HCEC 1CT (cell line): ENCODE measurements at regions not wholly inside any gene's neighbourhood (a gene's known extent, or its start where the extent isn't known, plus 50 kb on each side); places are given as distances from the start of the nearest gene placed in this dataset.
A peak's percentile ranks its signal among the peaks of the same experiment; 100 is the strongest.

Experiments used
- DNase-seq: peaks from one replicate; pipeline ENCODE4 v3.0.0-alpha.2; 2017

GRCh38 chr2:122445003-122445402, 689.6 kb downstream of the TSN start:
- no peak for DNase-seq

GRCh38 chr2:122446761-122447160, 691.3 kb downstream of the TSN start:
- DNase-seq, result no peak

DNA sequence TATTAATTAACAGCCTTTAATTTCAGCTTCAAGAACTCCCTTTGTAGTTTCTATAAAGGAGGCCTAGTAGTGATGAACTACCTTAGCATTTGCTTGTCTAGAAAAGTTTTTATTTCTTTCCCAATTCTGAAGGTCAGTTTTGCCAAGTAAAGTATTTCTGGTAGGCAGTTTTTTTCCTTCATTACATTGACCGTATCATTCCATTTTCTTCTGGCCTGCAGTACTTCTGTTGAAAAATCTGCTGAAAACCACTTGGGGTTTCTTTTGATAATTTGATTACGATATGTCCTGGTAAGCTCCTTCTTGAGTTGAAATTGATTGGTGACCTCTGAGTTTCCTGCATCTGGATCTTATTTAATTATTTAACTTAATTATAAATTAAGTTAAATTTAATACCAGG, 691.8 kb downstream of the TSN start:
- DNase-seq, result no peak

GRCh38 chr2:122451040-122451439, 695.6 kb downstream of the TSN start:
- DNase-seq, result no peak

DNA sequence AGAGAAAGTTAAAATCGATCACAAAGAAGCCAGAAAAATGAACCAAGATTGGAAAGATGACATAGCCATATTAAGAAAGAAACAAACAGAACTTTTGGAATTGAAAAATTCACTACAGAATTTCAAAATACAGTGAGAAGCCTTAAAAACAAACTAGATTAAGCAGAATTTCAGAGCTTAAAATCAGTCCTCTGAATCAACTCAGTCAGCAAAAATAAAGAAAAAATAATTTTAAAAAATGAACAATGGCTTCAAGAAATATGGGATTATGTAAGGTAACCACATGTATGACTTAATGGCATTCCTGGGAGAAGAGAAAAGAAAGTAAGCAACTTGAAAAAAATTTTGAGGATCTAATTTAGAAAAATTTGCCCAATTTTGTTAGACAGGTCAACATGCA, 696.2 kb downstream of the TSN start:
- no peak for DNase-seq

DNA sequence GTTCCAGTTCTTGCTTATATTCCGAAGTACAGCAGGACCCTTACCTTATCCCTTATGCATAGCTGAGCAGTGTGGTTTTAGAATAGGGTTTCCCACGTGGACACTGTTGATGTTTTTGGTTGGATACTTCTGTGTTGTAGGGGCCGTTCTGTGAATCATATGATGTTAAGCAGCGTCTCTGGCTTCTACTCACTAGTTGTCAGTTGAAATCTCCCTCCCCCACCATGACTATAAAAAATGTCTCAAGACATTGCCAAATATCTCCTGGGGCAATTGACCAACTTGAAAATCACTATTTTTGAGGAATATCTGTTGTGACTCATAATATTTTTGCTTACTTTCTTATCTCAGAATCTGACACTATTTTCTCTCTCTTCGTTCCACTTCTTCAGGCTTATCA, 713.7 kb downstream of the TSN start:
- no peak for DNase-seq

DNA sequence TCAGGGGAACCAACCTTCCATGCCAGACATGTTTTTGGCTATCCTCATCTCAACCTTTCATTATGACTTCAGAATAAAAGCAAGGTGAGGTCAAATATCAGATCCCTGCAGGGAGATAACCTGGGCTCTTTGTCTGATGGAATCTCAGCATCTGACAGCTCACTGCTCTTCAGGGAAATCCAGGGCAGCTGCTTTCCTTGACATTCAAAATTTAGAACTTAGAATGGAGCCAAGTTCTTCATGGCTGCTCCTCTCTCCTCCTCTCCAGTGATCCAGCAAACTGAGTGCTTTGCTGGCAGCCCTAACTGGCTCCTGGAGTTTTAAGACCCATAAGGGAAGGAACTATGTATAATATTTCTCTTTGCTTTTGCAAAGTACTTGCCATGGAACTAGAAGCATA, 716.3 kb downstream of the TSN start:
- DNase-seq, result no peak

DNA sequence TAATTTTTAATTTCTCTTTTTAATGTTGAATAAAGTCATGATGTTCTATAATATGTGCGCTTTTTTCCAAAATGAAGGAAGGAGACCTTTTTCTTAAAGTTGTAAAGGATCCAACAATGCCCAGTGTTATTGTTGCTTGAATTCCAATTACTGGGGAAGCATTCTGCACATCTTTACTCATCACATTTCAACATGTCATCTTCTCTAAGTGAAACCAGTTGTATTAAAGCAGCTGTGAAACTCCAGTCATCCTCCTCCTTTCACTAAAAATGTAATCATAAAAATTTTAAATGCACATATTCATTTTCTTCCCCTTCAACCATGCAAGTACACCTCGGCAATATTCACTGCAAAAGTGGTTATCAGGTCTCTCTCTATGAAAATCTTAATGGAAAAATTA, 722.7 kb downstream of the TSN start:
- DNase-seq, result peak; percentile 8

GRCh38 chr2:122478771-122479170, 723.3 kb downstream of the TSN start:
- no peak for DNase-seq

DNA sequence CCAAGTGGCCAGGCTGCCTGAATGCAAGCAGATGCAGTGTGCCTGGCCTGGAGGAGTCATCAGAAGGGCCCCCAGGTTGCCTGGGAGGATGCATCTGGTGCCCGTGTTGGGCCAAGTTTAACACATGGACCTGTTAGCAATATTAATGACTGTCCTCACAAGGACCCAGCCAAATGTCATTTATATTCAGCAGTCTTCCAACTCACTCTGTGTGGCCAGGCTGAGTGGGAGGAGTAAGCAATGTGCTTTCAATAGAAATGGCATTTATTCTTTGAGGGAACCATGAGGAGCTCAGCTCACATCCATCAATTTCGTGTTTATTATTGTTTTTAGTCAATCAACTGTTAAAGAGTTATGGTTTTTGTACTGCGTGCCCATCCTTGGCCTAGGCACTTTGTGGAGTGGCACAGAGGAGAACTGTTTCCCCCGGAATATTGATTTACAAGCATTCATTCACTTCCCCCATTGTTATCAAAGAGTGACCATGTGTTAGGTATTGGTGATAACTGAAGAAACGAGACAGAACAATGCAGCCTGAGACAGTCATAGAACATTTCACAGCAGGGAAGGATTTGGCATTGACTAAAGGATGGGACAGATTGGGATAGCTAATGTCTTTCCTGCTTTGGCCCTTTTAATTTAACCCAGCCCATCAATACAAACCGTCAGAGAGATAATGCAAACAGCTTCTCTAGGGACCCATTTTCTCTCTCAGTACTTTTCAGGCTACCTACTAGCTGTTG, 725.2 kb downstream of the TSN start:
- no peak for DNase-seq

DNA sequence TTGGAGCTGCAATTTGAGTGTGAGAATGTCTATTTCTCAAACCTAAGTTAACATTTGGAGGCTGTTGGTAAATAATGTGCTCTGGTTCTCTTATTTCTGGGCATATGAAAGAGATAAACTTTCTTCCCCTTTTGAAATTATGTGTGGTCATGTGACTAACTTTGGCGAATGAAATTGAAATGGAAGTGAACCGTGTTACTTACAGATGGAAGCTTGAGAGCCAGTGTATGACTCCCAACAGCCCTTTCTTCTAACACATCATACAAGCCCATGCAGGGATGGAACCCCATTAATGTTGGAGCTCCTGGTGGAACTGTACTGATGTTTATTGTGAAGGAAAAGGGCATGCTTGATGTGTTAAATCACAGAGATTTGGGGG, 725.8 kb downstream of the TSN start:
- DNase-seq, result no peak

DNA sequence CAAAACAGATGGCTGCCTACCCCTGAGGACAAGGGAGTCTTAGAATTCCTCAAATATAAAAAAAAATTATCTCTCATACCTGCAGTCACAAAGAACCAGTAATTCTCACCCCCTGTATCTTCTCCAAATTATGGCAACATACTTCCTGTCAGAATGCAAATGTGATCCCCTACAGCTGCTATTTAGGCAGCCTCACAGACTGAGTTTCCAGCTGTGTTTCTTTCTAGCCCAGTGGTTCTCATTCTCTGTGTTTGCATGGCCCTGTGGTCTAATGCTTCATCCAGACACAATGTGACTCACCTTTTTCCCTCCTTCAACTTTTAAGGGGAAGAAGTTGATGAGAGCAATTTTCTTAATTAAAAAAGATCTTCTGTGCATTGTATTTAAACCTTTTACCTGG, 726.3 kb downstream of the TSN start:
- DNase-seq, result no peak

- DNase-seq, result no peak
These were observed 730.6 kb downstream of the TSN start for GRCh38 chr2:122486086-122486485.

DNA sequence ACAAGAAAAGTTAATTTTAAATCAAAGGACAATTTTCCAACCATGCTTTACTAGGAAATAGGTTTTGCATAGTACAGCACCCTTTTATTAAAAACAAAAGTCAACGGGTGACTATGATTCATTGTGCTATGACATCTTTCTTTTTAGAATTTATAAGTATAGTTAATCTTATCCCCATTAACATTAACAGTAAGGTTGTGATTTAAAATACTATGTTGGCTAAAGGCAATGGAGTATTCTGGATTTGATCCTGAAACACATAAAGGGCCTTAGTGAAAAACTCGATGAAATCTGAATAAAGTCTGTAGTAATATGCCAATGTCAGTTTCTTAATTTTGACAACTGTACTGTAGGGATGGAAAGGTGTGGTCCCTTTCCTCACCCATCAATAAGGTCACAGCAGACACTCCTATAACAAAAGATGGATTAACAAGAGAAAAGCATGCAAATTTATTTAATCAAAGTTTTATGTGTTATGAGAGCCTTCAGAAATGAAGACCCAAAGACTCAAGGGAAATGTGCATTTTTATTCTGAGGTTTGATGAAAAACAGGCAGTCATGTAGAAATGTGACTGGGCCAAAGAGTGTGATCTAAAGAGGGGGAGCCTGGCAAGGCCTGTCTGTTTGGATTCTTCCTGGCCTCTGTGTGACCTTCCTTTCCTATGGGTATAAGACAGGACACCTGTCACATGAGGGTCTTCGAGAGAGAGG, 731.4 kb downstream of the TSN start:
- DNase-seq, result no peak

DNA sequence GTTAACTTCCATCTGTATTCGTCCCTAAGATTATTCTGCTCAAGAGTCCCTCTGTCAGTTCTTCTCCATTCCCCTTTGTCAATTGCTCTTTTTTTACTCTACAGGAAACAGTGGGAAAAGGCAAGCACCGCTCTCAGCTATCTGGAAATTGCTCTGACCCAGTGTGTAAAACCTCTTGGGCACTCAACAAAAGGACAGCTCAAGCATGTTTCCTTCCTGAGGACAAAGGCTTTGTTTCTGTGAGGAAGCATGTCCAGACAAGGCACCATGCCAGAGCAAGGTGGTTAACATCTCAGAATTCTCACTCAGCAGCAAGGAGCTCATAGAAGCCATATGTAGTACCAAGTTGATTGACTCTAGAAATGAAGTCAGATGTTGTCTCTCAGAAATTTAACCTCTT, 735.6 kb downstream of the TSN start:
- DNase-seq, result no peak

DNA sequence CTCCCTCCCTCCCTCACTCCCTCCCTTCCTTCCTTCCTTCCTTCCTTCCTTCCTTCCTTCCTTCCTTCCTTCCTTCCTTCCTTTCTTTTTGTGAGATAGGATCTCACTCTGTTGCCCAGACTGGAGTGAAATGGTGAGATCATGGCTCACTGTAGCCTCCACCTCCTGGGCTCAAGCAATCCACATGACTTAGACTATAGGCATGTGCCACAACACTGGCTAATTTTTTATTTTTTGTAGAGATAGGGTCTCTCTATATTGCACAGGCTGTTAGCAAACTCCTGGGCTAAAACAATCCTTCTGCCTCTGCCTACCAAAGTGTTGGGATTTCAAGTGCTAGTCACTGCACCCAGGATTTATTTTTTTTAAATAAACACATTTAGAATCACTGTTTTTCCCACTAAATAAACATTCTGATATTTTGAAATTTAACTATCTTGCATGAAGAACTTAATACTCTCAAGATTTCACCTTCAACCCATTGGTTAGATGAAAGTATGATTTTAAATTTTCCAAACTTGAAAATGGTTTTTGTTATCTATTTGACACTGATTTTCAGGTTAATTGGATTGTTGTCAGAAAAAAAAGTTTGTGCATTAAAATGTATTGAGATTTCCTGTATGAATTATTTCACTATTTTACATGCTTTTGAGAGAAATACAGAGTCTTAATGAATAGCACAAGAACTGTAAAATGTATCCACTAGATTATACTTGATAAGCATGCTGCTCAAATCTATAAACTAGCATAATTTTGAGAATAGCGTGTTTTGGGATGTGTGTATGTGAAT, 745.1 kb downstream of the TSN start:
- DNase-seq, result no peak

- no peak for DNase-seq
These were observed 751.2 kb downstream of the TSN start for GRCh38 chr2:122506620-122507019.

DNA sequence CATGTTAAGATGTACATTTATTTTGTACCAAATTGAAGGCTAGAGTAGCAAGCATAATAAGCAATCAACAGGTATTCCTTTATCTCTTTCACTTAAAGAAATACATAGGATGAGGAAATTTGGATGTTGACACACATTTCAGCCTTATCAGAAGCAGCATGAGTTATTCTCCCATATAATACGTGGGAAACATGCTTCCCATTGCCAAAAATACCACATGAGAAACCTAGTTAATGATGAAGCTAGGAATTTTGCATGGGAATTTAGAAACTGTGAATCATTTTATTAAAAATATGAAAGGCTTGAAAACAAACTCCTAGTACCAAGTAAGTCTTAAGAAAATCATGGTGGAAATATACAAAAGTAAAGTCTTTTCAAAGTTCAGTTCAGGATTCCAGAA, 751.8 kb downstream of the TSN start:
- DNase-seq, result no peak

DNA sequence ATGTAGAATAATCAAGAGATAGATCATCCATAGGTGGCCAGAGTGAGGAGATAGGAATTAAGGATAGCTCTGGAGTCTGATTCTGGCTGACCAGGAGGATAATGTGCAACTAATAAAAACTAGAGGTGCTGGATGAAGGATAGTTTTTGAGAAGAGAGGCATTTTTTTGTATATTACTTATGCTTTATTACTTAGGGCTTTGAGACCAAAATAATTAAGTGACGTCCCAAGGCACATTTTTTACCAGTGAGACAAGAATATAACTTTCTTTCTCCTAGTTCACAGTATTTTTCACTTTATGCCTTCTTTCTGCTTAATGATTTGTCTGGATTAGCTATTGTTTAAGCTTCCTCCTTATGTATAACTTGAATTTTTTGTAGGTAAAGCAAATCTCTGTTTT, 756.6 kb downstream of the TSN start:
- no peak for DNase-seq

- peak; percentile 39 for DNase-seq
These were observed 759.1 kb downstream of the TSN start for GRCh38 chr2:122514451-122514996.

DNA sequence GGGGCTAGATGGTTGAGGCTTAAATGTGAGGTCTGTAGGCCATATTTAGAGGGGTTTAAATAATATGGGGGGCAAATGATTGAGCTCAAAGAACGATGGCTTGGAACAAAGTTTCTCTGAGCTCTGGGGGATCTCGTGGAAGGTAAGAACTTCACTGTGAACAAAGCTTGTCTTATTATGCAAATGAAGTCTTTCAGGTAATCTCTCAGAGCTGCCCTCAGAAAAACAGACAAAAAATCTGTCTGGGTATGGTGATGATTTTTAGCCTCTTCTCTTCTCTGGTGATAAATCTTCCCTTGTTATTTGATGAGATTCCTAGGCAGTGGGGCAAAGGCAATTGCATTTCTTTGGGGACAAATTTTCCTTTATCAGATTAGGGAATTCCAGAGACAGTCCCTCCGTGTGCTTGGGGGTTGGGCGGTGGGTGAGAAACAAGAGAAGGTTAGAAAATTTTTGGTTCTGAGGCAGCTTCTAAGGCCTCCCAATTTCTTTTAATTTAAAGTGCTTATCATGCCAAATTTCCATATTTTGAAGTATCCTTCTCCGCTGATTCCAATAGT, 760.4 kb downstream of the TSN start:
- no peak for DNase-seq

DNA sequence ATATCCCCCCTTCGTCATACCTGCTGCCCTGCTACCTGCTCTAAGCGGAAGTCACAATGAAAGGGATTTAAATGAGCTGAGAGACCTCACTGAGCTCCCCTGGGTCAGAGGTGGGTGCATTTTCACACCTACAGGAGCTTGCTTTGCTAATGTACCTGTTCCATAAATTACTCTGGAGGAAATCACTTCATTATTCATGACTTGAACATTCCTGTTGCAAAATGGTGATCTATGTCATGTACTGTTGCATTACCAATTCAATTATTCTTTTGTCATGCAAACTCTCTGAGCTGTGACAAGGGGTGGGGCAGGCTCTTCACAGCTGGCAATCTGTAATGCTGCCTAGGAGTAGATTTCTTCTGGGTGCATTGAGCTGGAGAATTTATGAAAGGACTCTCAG, 761.3 kb downstream of the TSN start:
- no peak for DNase-seq

GRCh38 chr2:122519366-122519765, 763.9 kb downstream of the TSN start:
- no peak for DNase-seq
